AG04450 (cell line): ENCODE measurements at regions not wholly inside any gene's neighbourhood (a gene's known extent, or its start where the extent isn't known, plus 50 kb on each side); places are given as distances from the start of the nearest gene placed in this dataset.

Experiments
- CTCF ChIA-PET: fragments of 300-600, 350-600 bp; formaldehyde crosslinking; extraction: SDS; loops from one replicate; lab custom pipeline; 2022; ENCODE audit warnings: antibody characterized with exemption, inconsistent platforms; lab: Charles Lee
- POLR2A ChIA-PET: fragments of 350-600 bp; formaldehyde crosslinking; extraction: SDS; loops from one replicate; lab custom pipeline; 2021; ENCODE audit warnings: antibody characterized with exemption, inconsistent platforms; lab: Yijun Ruan, JAX
- DNase-seq: peaks from one replicate; pipeline ENCODE4 v3.0.0-alpha.2; 2011; ENCODE audit warnings: low read depth, low spot score
- H3K27ac ChIP-seq: one replicate; pipeline ENCODE4 v1.5.1; 2012; ENCODE audit warnings: low read depth, low read length, control low read depth
- H3K27me3 ChIP-seq: one replicate; pipeline ENCODE4 v1.6.0; 2012; ENCODE audit warnings: low read length; ENCODE audit not compliant: control insufficient read depth, insufficient read depth
- H3K4me3 ChIP-seq: 2 replicates; pipeline ENCODE4 v1.5.1; 2011; ENCODE audit warnings: mild to moderate bottlenecking, low read depth, low read length, control low read depth
- H3K9me3 ChIP-seq: 2 replicates; pipeline ENCODE4 v1.5.1; 2012; ENCODE audit warnings: low read length; ENCODE audit not compliant: control insufficient read depth, insufficient read depth
- CTCF ChIP-seq: IDR thresholded peaks from 2 replicates; pipeline ENCODE4 v1.5.1; 2011; ENCODE audit warnings: low read depth, low read length, control low read depth, inconsistent platforms

- peaks cover 8% of the 10 kb centered on the region for H3K9me3 ChIP-seq
- TF ChIP-seq CTCF: no peak
- no peaks in the 10 kb centered on the region for H3K27me3 ChIP-seq
- ChIA-PET POLR2A (no interaction called here), CTCF (no interaction called here)
- no peak for DNase-seq
- H3K27ac ChIP-seq: no peak overlapping the region
- H3K4me3 ChIP-seq: no peak overlapping the region
These were observed 214.9 kb downstream of the DSEL start for GRCh38 chr18:67301592-67301991.

- TF ChIP-seq CTCF: no peak
- peaks cover 8% of the 10 kb centered on the region for H3K9me3 ChIP-seq
- CTCF ChIA-PET: no interaction called here
- H3K27ac ChIP-seq: no peak overlapping the region
- POLR2A ChIA-PET: no interaction called here
- H3K4me3 ChIP-seq: no peak overlapping the region
- no peaks in the 10 kb centered on the region for H3K27me3 ChIP-seq
- DNase-seq: no peak
These were observed 216.0 kb downstream of the DSEL start for GRCh38 chr18:67300498-67300897.

GRCh38 chr18:67292814-67293213, 223.7 kb downstream of the DSEL start:
- no peak overlapping the region for H3K27ac ChIP-seq
- no peaks in the 10 kb centered on the region for H3K9me3 ChIP-seq
- no peak for TF ChIP-seq CTCF
- ChIA-PET POLR2A (no interaction called here), CTCF (no interaction called here)
- no peaks in the 10 kb centered on the region for H3K27me3 ChIP-seq
- DNase-seq: no peak
- no peak overlapping the region for H3K4me3 ChIP-seq

- no peak for DNase-seq
- ChIA-PET POLR2A (no interaction called here), CTCF (no interaction called here)
- TF ChIP-seq CTCF: no peak
- Histone ChIP-seq H3K9me3 (no peaks in the 10 kb centered on the region), H3K27me3 (no peaks in the 10 kb centered on the region), H3K27ac (no peak overlapping the region), H3K4me3 (no peak overlapping the region)
These were observed 226.1 kb downstream of the DSEL start for GRCh38 chr18:67290421-67290820.

GRCh38 chr18:67285583-67285982, 230.9 kb downstream of the DSEL start:
- no peak overlapping the region for H3K4me3 ChIP-seq
- no peak for DNase-seq
- no peaks in the 10 kb centered on the region for H3K27me3 ChIP-seq
- no peak for TF ChIP-seq CTCF
- CTCF ChIA-PET: no interaction called here
- no peak overlapping the region for H3K27ac ChIP-seq
- POLR2A ChIA-PET: no interaction called here
- no peaks in the 10 kb centered on the region for H3K9me3 ChIP-seq
